ENCODE measurements at regions not wholly inside any gene's neighbourhood (a gene's known extent, or its start where the extent isn't known, plus 50 kb on each side); places are given as distances from the start of the nearest gene placed in this dataset.

DNA sequence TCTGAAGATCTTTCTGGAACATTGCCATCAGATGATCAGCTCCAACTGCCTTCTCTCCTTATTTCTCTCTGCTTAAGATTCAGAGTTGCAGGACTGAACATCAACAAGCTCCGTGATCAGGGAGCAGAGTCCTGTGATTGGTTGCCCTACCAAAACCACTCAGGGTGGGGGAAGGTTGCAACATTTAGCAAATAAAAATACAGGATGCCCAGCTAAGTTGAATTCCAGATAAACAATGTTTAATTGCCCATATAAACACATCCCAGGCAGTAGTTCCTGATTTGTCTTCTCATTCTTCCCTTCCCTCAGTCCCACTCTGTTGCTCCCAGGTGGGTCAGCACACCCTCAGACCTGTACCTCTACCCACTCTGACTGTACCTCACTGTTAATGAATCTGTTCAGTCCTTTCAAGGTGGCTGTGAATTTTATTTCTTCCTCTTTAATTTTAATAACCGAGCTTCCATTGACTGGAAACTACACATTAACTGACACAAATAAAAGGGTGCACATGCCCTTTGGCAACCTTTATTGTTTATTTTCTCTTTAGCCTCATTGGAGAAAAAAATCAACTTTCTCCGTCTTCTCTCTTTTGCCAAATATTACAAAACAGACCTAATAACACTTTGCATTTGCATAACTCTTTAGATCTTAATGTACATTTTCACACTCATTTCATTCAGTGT is 167.1 kb upstream of the PKDCC start:
- H3K27ac ChIP-seq (ENCODE audit: low read depth in 2 of 2, low read length in 2 of 2): no peak overlapping the region
- H3K4me1 ChIP-seq (ENCODE audit: control insufficient read depth in 2 of 2, insufficient read depth in 2 of 2, low read length in 2 of 2): peaks cover 7% of the 10 kb centered on the region in 2 donors

DNA sequence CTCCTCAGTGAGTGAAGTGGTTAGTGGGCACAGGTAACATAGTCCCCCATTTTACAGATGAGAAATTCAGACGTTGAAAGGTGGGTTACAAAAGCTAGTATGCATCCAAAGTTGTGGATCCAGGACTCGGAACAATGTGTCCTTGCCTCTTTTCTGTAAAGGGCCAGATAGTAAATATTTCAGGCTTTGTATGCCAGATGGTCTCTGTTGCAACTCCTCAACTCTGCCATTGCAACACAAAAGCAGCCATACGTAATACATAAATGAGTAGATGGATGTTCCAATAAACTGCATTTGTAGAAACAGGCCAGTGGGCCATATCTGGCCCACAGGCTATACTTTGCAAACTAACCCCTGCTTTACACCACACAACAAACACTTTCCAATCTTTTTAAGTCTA is 166.6 kb upstream of the PKDCC start:
- Histone ChIP-seq H3K9me3 (ENCODE audit: control insufficient read depth in 2 of 2, low read length in 2 of 2) (no peaks in the 10 kb centered on the region), H3K36me3 (ENCODE audit: control insufficient read depth in 2 of 2, insufficient read depth in 2 of 2, low read length in 2 of 2) (no peaks in the 10 kb centered on the region), H3K27me3 (ENCODE audit: control insufficient read depth in 2 of 2, insufficient read depth in 2 of 2, low read length in 2 of 2) (no peaks in the 10 kb centered on the region), H3K4me3 (ENCODE audit: low read length in 2 of 2) (no peak overlapping the region), H3K9ac (ENCODE audit: low read depth in 1 of 2, low read length in 2 of 2) (no peak overlapping the region), H3K4me1 (ENCODE audit: control insufficient read depth in 2 of 2, insufficient read depth in 2 of 2, low read length in 2 of 2) (peaks cover 4 to 7% of the 10 kb centered on the region in 2 donors), H3K27ac (ENCODE audit: low read depth in 2 of 2, low read length in 2 of 2) (no peak overlapping the region)

More for the DNA sequence above, 167.1 kb upstream of the PKDCC start:
- Histone ChIP-seq H3K9me3 (ENCODE audit: control insufficient read depth in 2 of 2, low read length in 2 of 2) (no peaks in the 10 kb centered on the region), H3K9ac (ENCODE audit: low read depth in 1 of 2, low read length in 2 of 2) (no peak overlapping the region), H3K4me3 (ENCODE audit: low read length in 2 of 2) (no peak overlapping the region), H3K36me3 (ENCODE audit: control insufficient read depth in 2 of 2, insufficient read depth in 2 of 2, low read length in 2 of 2) (no peaks in the 10 kb centered on the region), H3K27me3 (ENCODE audit: control insufficient read depth in 2 of 2, insufficient read depth in 2 of 2, low read length in 2 of 2) (no peaks in the 10 kb centered on the region)

DNA sequence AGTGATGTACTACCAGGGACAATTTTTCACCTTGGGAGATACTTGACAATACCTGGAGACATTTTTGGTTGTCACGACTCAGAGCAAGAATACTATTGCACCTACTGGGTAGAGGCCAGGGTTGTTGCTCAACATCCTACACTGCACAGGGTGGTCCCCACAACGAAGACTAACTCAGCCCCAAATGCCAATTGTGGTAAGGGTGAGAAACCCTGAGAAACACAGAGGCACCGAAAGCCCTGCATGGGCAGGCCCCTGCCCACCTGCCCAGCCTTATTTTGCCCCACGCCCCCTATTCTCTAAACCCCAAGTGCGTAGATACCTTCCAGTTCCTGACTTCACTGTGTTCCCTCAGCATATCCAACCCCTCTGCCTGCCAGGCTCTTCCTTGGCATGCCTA is 163.1 kb upstream of the PKDCC start:
- H3K9ac ChIP-seq (ENCODE audit: low read depth in 1 of 2, low read length in 2 of 2): no peak overlapping the region
- no peak overlapping the region for H3K27ac ChIP-seq (ENCODE audit: low read depth in 2 of 2, low read length in 2 of 2)
- H3K36me3 ChIP-seq (ENCODE audit: control insufficient read depth in 2 of 2, insufficient read depth in 2 of 2, low read length in 2 of 2): no peaks in the 10 kb centered on the region
- H3K27me3 ChIP-seq (ENCODE audit: control insufficient read depth in 2 of 2, insufficient read depth in 2 of 2, low read length in 2 of 2): no peaks in the 10 kb centered on the region
- no peaks in the 10 kb centered on the region for H3K9me3 ChIP-seq (ENCODE audit: control insufficient read depth in 2 of 2, low read length in 2 of 2)
- no peak overlapping the region for H3K4me3 ChIP-seq (ENCODE audit: low read length in 2 of 2)
- peaks cover 0 to 1% of the 10 kb centered on the region in 2 donors for H3K4me1 ChIP-seq (ENCODE audit: control insufficient read depth in 2 of 2, insufficient read depth in 2 of 2, low read length in 2 of 2)

DNA sequence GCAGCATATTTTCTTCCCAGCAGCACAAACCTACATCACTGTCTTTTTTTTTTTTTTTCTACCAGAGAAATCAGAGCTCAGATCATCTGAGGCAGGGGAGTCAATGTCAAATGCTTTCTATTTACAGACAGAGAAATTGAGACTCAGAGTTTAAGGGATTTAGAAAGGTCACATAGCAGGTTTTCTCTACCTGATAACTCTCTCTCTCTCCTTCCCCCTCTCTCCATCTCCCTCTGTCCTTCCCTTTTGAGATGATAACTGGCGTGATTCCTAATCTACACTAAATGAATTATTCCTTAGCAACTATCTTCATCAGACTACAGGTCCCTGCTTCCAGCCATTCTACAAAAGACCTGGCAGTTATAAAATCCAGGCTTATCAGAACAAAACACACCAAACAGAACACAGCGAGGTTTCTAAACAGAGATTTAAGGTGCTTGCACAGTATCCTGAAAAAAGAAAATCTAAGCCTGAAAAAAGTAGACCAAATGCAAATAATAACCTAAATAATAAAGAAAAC is 161.6 kb upstream of the PKDCC start:
- Histone ChIP-seq H3K27ac (ENCODE audit: low read depth in 2 of 2, low read length in 2 of 2) (no peak overlapping the region), H3K27me3 (ENCODE audit: control insufficient read depth in 2 of 2, insufficient read depth in 2 of 2, low read length in 2 of 2) (no peaks in the 10 kb centered on the region), H3K4me3 (ENCODE audit: low read length in 2 of 2) (no peak overlapping the region), H3K9me3 (ENCODE audit: control insufficient read depth in 2 of 2, low read length in 2 of 2) (no peaks in the 10 kb centered on the region), H3K36me3 (ENCODE audit: control insufficient read depth in 2 of 2, insufficient read depth in 2 of 2, low read length in 2 of 2) (no peaks in the 10 kb centered on the region), H3K4me1 (ENCODE audit: control insufficient read depth in 2 of 2, insufficient read depth in 2 of 2, low read length in 2 of 2) (no peaks in the 10 kb centered on the region), H3K9ac (ENCODE audit: low read depth in 1 of 2, low read length in 2 of 2) (no peak overlapping the region)

DNA sequence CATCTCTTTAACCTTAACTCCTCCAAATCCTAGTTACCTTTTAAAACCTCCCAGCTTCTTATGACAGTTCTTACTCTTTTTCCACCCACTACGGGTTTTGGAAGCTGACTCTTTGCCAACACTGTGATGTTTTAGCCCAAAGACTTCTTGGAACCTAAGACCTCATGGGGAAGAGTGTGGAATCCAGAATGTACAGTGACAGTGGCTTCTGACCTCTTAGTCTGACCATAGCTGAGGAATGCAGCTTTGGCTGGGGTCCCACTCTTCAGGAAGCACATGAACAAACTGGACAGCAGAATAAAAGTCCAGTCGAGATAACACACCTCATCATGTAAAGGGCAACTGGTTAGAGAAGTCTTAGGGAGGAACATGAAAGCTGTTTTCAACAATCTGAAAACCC is 161.1 kb upstream of the PKDCC start:
- Histone ChIP-seq H3K4me1 (ENCODE audit: control insufficient read depth in 2 of 2, insufficient read depth in 2 of 2, low read length in 2 of 2) (no peaks in the 10 kb centered on the region), H3K4me3 (ENCODE audit: low read length in 2 of 2) (no peak overlapping the region), H3K27me3 (ENCODE audit: control insufficient read depth in 2 of 2, insufficient read depth in 2 of 2, low read length in 2 of 2) (no peaks in the 10 kb centered on the region), H3K9ac (ENCODE audit: low read depth in 1 of 2, low read length in 2 of 2) (no peak overlapping the region), H3K9me3 (ENCODE audit: control insufficient read depth in 2 of 2, low read length in 2 of 2) (no peaks in the 10 kb centered on the region), H3K27ac (ENCODE audit: low read depth in 2 of 2, low read length in 2 of 2) (no peak overlapping the region), H3K36me3 (ENCODE audit: control insufficient read depth in 2 of 2, insufficient read depth in 2 of 2, low read length in 2 of 2) (no peaks in the 10 kb centered on the region)

DNA sequence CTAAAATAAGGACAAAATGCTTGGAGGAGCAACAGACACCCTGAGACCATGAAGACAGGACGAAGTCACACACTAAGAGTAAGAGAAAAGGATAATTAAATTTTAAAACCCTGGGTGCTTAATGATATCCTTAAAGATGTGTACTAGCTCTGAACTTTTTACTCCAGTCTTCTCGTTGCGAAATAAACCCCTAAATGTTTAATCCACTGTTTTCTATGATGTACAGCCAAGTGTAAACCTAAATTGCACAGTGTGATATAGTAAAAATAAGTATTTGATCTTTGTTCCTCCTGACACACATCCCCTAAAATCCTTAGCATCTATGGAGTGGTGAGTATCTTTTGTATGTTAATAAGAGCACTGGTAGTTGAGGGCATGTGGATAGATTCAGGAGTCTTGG is 157.5 kb upstream of the PKDCC start:
- no peak overlapping the region for H3K4me3 ChIP-seq (ENCODE audit: low read length in 2 of 2)
- no peaks in the 10 kb centered on the region for H3K9me3 ChIP-seq (ENCODE audit: control insufficient read depth in 2 of 2, low read length in 2 of 2)
- H3K9ac ChIP-seq (ENCODE audit: low read depth in 1 of 2, low read length in 2 of 2): no peak overlapping the region
- H3K4me1 ChIP-seq (ENCODE audit: control insufficient read depth in 2 of 2, insufficient read depth in 2 of 2, low read length in 2 of 2): no peaks in the 10 kb centered on the region
- H3K27ac ChIP-seq (ENCODE audit: low read depth in 2 of 2, low read length in 2 of 2): no peak overlapping the region
- H3K36me3 ChIP-seq (ENCODE audit: control insufficient read depth in 2 of 2, insufficient read depth in 2 of 2, low read length in 2 of 2): no peaks in the 10 kb centered on the region
- no peaks in the 10 kb centered on the region for H3K27me3 ChIP-seq (ENCODE audit: control insufficient read depth in 2 of 2, insufficient read depth in 2 of 2, low read length in 2 of 2)

DNA sequence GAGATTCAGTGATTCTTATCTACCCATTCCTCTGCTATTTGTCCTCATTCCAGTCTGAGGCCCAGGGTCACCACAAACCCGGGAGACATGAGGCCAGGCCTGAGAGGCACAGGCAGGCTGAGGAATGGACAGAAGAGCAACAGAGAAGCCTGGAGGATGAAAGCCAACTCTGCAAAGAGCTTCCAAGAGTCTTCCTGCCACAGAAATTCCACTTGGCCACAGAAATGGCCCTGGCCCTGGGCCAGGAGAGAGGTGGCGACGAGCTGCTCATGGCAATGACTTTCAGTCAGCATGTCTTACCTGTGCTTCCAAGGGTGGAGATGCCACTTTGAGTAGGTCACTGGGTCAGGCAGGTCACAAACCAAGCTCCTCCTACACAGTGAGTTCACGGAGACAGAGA is 155.3 kb upstream of the PKDCC start:
- Histone ChIP-seq H3K4me3 (ENCODE audit: low read length in 2 of 2) (no peak overlapping the region), H3K9ac (ENCODE audit: low read depth in 1 of 2, low read length in 2 of 2) (no peak overlapping the region), H3K9me3 (ENCODE audit: control insufficient read depth in 2 of 2, low read length in 2 of 2) (no peaks in the 10 kb centered on the region), H3K36me3 (ENCODE audit: control insufficient read depth in 2 of 2, insufficient read depth in 2 of 2, low read length in 2 of 2) (no peaks in the 10 kb centered on the region), H3K27me3 (ENCODE audit: control insufficient read depth in 2 of 2, insufficient read depth in 2 of 2, low read length in 2 of 2) (no peaks in the 10 kb centered on the region), H3K4me1 (ENCODE audit: control insufficient read depth in 2 of 2, insufficient read depth in 2 of 2, low read length in 2 of 2) (no peaks in the 10 kb centered on the region), H3K27ac (ENCODE audit: low read depth in 2 of 2, low read length in 2 of 2) (no peak overlapping the region)

DNA sequence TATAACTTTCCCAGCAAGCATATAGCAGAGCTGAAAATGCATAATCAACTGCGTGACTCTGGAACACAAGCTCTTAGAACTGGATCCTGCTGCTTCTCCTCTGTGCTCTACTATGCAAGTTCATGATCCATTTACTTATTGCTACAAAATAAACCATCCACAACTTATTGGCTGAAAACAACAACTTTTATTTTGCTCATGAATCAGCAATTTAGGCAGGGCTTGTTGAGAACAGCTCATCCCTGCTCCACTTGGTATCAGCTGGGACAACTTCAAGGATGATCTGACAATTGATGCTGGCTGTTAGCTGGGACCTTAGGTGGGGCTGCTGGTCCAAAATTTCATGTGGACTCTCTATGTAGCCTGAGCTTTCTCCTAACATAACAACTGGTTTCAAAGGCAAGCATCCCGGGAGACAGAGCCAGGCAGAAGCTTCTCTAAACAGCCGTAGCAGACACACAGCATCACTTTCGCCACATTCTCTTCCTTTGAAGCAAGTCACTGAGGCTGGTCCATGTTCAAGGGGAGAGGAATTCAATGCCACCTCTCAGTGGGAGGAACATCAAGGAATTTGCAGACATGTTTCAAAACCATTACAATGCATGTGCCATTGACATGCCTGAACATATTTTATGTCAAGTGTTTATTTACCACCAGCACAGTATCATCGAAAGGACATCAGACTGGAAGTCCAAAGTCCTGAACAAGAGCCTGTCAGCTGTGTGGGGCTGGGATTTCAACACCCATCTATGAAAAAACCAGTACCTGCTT is 153.1 kb upstream of the PKDCC start:
- Histone ChIP-seq H3K4me3 (ENCODE audit: low read length in 2 of 2) (no peak overlapping the region), H3K9ac (ENCODE audit: low read depth in 1 of 2, low read length in 2 of 2) (no peak overlapping the region), H3K9me3 (ENCODE audit: control insufficient read depth in 2 of 2, low read length in 2 of 2) (no peaks in the 10 kb centered on the region), H3K36me3 (ENCODE audit: control insufficient read depth in 2 of 2, insufficient read depth in 2 of 2, low read length in 2 of 2) (no peaks in the 10 kb centered on the region), H3K27me3 (ENCODE audit: control insufficient read depth in 2 of 2, insufficient read depth in 2 of 2, low read length in 2 of 2) (no peaks in the 10 kb centered on the region), H3K4me1 (ENCODE audit: control insufficient read depth in 2 of 2, insufficient read depth in 2 of 2, low read length in 2 of 2) (no peaks in the 10 kb centered on the region), H3K27ac (ENCODE audit: low read depth in 2 of 2, low read length in 2 of 2) (no peak overlapping the region)

DNA sequence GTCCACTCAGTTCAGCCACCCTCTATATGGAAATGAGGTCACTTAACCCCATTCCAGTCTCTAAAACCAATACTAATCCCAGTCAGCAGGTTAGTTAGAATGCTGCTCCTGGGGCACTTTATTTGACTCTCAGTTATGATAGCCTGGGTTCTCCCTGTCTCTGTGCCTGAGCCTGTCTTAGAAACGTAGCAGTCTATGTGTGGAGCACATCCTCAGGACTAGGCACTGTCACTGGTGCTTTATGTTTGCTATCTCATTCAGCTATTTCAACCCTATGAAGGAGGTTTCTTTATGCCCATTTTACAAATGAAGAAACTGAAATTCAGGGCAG is 152.5 kb upstream of the PKDCC start:
- H3K4me1 ChIP-seq (ENCODE audit: control insufficient read depth in 2 of 2, insufficient read depth in 2 of 2, low read length in 2 of 2): no peaks in the 10 kb centered on the region
- H3K36me3 ChIP-seq (ENCODE audit: control insufficient read depth in 2 of 2, insufficient read depth in 2 of 2, low read length in 2 of 2): no peaks in the 10 kb centered on the region
- H3K27me3 ChIP-seq (ENCODE audit: control insufficient read depth in 2 of 2, insufficient read depth in 2 of 2, low read length in 2 of 2): no peaks in the 10 kb centered on the region
- no peaks in the 10 kb centered on the region for H3K9me3 ChIP-seq (ENCODE audit: control insufficient read depth in 2 of 2, low read length in 2 of 2)
- H3K4me3 ChIP-seq (ENCODE audit: low read length in 2 of 2): no peak overlapping the region
- H3K27ac ChIP-seq (ENCODE audit: low read depth in 2 of 2, low read length in 2 of 2): no peak overlapping the region
- H3K9ac ChIP-seq (ENCODE audit: low read depth in 1 of 2, low read length in 2 of 2): no peak overlapping the region

DNA sequence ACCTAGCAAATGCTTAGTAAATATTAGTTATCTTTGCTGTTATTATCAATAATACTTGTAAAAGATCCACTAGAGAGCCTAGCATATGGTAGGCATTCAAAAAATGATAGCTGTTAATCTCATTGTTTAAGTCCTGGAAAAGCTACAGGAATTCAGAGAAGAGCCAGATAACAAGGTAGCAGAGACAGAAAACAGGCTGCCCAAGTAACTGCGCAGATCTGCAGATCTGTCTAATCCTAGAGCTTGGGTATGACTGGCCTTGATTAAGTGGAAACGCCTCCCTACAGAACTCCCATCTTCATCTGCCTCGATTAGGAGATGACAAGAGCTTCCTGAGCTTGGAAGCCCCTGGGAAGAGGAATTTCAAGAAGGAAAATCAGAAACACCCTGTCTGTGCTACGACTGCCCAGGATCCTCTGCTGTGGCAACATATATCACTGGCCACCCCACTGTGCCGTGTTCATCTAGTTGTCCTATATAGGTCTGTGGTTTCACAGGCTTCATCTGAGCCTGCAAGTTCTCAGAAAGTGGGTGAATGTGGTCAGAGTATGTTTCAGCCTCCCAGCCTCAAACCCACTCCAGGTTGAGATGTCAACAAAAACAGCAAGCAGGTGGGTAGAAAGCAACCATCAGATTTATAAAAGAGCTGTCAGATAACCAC is 151.5 kb upstream of the PKDCC start:
- H3K4me3 ChIP-seq (ENCODE audit: low read length in 2 of 2): no peak overlapping the region
- H3K27ac ChIP-seq (ENCODE audit: low read depth in 2 of 2, low read length in 2 of 2): no peak overlapping the region
- no peak overlapping the region for H3K9ac ChIP-seq (ENCODE audit: low read depth in 1 of 2, low read length in 2 of 2)
- no peaks in the 10 kb centered on the region for H3K9me3 ChIP-seq (ENCODE audit: control insufficient read depth in 2 of 2, low read length in 2 of 2)
- no peaks in the 10 kb centered on the region for H3K4me1 ChIP-seq (ENCODE audit: control insufficient read depth in 2 of 2, insufficient read depth in 2 of 2, low read length in 2 of 2)
- H3K36me3 ChIP-seq (ENCODE audit: control insufficient read depth in 2 of 2, insufficient read depth in 2 of 2, low read length in 2 of 2): no peaks in the 10 kb centered on the region
- H3K27me3 ChIP-seq (ENCODE audit: control insufficient read depth in 2 of 2, insufficient read depth in 2 of 2, low read length in 2 of 2): no peaks in the 10 kb centered on the region

Data from mucosa of rectum (tissue), 2 donors.